Esophagus muscularis mucosa (tissue), 4 donors: ENCODE measurements at regions not wholly inside any gene's neighbourhood (a gene's known extent, or its start where the extent isn't known, plus 50 kb on each side); places are given as distances from the start of the nearest gene placed in this dataset.

Experiments used
- CTCF ChIP-seq, 3 experiments: fragments of 200-600 bp in 2 of 3; fragments of 450-650 bp in 1 of 3; sonication (generic) in 2 of 3; IDR thresholded peaks; one replicate each; pipeline ENCODE4 v1.5.1; 2017 to 2019; ENCODE audit warnings: antibody characterized with exemption in 3 of 3, mild to moderate bottlenecking in 2 of 3, moderate library complexity in 1 of 3
- EP300 ChIP-seq: sonication (generic); formaldehyde crosslinking; IDR thresholded peaks from one replicate; pipeline ENCODE4 v1.6.1; 2017; ENCODE audit warnings: antibody characterized with exemption
- POLR2A ChIP-seq: fragments of 450-650 bp; IDR thresholded peaks from one replicate; pipeline ENCODE4 v1.6.1; 2017; ENCODE audit warnings: antibody characterized with exemption, moderate library complexity, mild to moderate bottlenecking, low read depth

DNA sequence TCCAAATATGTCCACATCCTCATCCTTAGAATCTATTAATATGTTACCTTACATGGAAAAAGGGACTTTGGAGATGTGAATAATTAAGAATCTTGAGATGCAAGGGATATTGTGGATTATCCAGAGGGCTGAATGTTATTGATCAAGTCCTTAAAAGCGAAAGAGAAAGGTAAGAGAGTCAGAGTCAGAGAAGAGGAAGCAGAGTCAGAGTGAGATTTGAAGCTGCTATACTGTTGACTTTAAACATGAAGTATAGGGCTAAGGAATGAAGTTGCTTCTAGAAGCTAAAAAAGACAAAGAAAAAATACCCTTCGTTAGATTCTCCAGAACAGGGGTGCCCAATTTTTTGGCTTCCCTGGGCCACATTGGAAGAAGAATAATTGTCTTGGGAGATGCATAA lies 627.2 kb upstream of the SLITRK6 start:
- TF ChIP-seq EP300 (no peak), POLR2A (no peak), CTCF (IDR thresholded peaks at IDR 0.05) (no peak)
